Endothelial cell of umbilical vein (primary cell): ENCODE measurements at regions not wholly inside any gene's neighbourhood (a gene's known extent, or its start where the extent isn't known, plus 50 kb on each side); places are given as distances from the start of the nearest gene placed in this dataset.

Source experiments
- BruUV-seq: library from RNA; stranded (reverse); fragments of 400-500 nt; replicated peaks from 2 replicates; lab custom pipeline; 2021; lab: Mats Ljungman, UMichigan
- CTCF ChIA-PET: fragments of 300-600, 350-600 bp; sonication (Branson Sonifier 250); formaldehyde crosslinking; loops from one replicate; lab custom pipeline; 2021; ENCODE audit warnings: antibody characterized with exemption, inconsistent platforms; lab: Charles Lee
- POLR2A ChIA-PET: fragments of 300-600, 350-600 bp; sonication (Branson Sonifier 250); formaldehyde crosslinking; loops from one replicate; lab custom pipeline; 2021; ENCODE audit warnings: antibody characterized with exemption, inconsistent platforms; lab: Charles Lee
- DNase-seq: peaks from one replicate; pipeline ENCODE4 v3.0.0-alpha.2; 2011; ENCODE audit warnings: low read depth, low spot score
- FAIRE-seq: peaks from 2 replicates; lab custom pipeline; 2011; peaks lifted over from hg19 to GRCh38; lab: Jason Lieb, UNC
- H2AFZ ChIP-seq: 2 replicates; pipeline ENCODE4 v1.6.0; 2012; ENCODE audit warnings: low read depth, low read length, control low read depth, inconsistent platforms
- H3K27ac ChIP-seq: 2 replicates; pipeline ENCODE4 v1.5.1; 2011; ENCODE audit warnings: low read depth, mild to moderate bottlenecking, control low read depth, low read length, moderate library complexity; ENCODE audit not compliant: insufficient read depth
- H3K27me3 ChIP-seq, 2 experiments: 2 replicates each; pipeline versions ENCODE4 v1.6.0 to v1.6.1; 2011; ENCODE audit warnings: low read length in 2 of 2, mixed read lengths in 1 of 2; ENCODE audit not compliant: control insufficient read depth in 2 of 2, insufficient read depth in 2 of 2
- H3K36me3 ChIP-seq, 2 experiments: 2 replicates in 1 of 2; 3 replicates in 1 of 2; pipeline ENCODE4 v1.5.1; 2011; ENCODE audit warnings: low read length in 2 of 2, mild to moderate bottlenecking in 1 of 2, moderate library complexity in 1 of 2; ENCODE audit not compliant: control insufficient read depth in 2 of 2, insufficient read depth in 2 of 2; ENCODE audit errors: extremely low read depth in 1 of 2
- H3K4me1 ChIP-seq: 3 replicates; pipeline ENCODE4 v1.5.1; 2011; ENCODE audit warnings: mild to moderate bottlenecking, low read length; ENCODE audit not compliant: control insufficient read depth, insufficient read depth; ENCODE audit errors: extremely low read depth
- H3K4me2 ChIP-seq: 2 replicates; pipeline ENCODE4 v1.6.1; 2011; ENCODE audit warnings: low read length, control low read depth, mixed read lengths; ENCODE audit not compliant: insufficient read depth
- H3K4me3 ChIP-seq, 3 experiments: fragments of 200-600 bp in 1 of 3; sonication (generic), shearing (Covaris generic) in 1 of 3; replicated peaks in 1 of 3; 2 replicates each; pipeline ENCODE4 v1.5.1; 2011 to 2016; ENCODE audit warnings: control low read depth in 3 of 3, low read length in 3 of 3, mild to moderate bottlenecking in 2 of 3, inconsistent platforms in 1 of 3, low read depth in 1 of 3, moderate library complexity in 1 of 3; ENCODE audit not compliant: insufficient read depth in 1 of 3
- H3K79me2 ChIP-seq: 2 replicates; pipeline ENCODE4 v1.6.0; 2012; ENCODE audit warnings: low read length, inconsistent platforms; ENCODE audit not compliant: control insufficient read depth, insufficient read depth
- H3K9ac ChIP-seq: replicated peaks from 2 replicates; pipeline ENCODE3; 2011; ENCODE audit warnings: low read length, control low read depth; ENCODE audit not compliant: insufficient read depth; ENCODE audit errors: extremely low read depth
- H3K9me1 ChIP-seq: replicated peaks from 3 replicates; pipeline ENCODE4 v1.6.0; 2011; ENCODE audit warnings: mild to moderate bottlenecking, low read length; ENCODE audit not compliant: control insufficient read depth, insufficient read depth; ENCODE audit errors: extremely low read depth
- H3K9me3 ChIP-seq: replicated peaks from 2 replicates; pipeline ENCODE4 v1.5.1; 2012; ENCODE audit warnings: low read length, inconsistent platforms; ENCODE audit not compliant: control insufficient read depth, insufficient read depth
- H4K20me1 ChIP-seq: replicated peaks from 2 replicates; pipeline ENCODE3; 2011; ENCODE audit warnings: mild to moderate bottlenecking, low read length; ENCODE audit not compliant: control insufficient read depth, insufficient read depth; ENCODE audit errors: extremely low read depth
- CTCF ChIP-seq, 2 donors: IDR thresholded peaks; 1 replicate in 1 of 2; 2 replicates in 1 of 2; pipeline ENCODE4 v1.5.1; 2011; ENCODE audit warnings: low read length in 2 of 2, mild to moderate bottlenecking in 2 of 2, moderate library complexity in 2 of 2, control low read depth in 1 of 2, inconsistent platforms in 1 of 2, low read depth in 1 of 2; ENCODE audit not compliant: insufficient read depth in 1 of 2; ENCODE audit errors: extremely low read depth in 1 of 2
- EZH2 ChIP-seq: IDR thresholded peaks from 2 replicates; pipeline ENCODE4 v1.6.1; 2012; ENCODE audit warnings: borderline replicate concordance, low read depth, mild to moderate bottlenecking, moderate library complexity, low read length, inconsistent platforms; ENCODE audit not compliant: severe bottlenecking
- FOS ChIP-seq: IDR thresholded peaks from 2 replicates; pipeline ENCODE4 v1.6.1; 2011; ENCODE audit warnings: mild to moderate bottlenecking, low read length, moderate library complexity, borderline replicate concordance; ENCODE audit not compliant: insufficient read depth
- GATA2 ChIP-seq: IDR thresholded peaks from 2 replicates; pipeline ENCODE4 v1.7.0; 2011; ENCODE audit warnings: low read depth, mild to moderate bottlenecking, moderate library complexity, mixed read lengths, low read length; ENCODE audit not compliant: insufficient read length, insufficient read depth
- JUN ChIP-seq: IDR thresholded peaks from 2 replicates; pipeline ENCODE4 v1.6.1; 2011; ENCODE audit warnings: borderline replicate concordance, low read depth; ENCODE audit not compliant: insufficient read length, insufficient read depth
- MYC ChIP-seq: IDR thresholded peaks from one replicate; pipeline ENCODE4 v1.6.1; 2011; ENCODE audit warnings: mild to moderate bottlenecking, low read depth, low read length
- POLR2A ChIP-seq: IDR thresholded peaks from 2 replicates; pipeline ENCODE4 v1.6.1; 2012; ENCODE audit warnings: low read depth, mild to moderate bottlenecking, control low read depth, low read length
- POLR2AphosphoS5 ChIP-seq: IDR thresholded peaks from 2 replicates; pipeline ENCODE4 v1.6.1; 2012; ENCODE audit warnings: low read depth, mild to moderate bottlenecking, control low read depth, low read length, moderate library complexity; ENCODE audit not compliant: insufficient read depth
- dilution Hi-C: fragments of 300-500 bp; cut with MboI; formaldehyde crosslinking; loops from one replicate; pipeline ENCODE4 v1.15.0; 2019; ENCODE audit warnings: low sequenced_read_pairs; ENCODE audit not compliant: extremely low pct_ligation_motif_present
- intact Hi-C: fragments of 100-400 bp; cut with micrococcal nuclease; formaldehyde crosslinking; loops from one replicate; pipeline ENCODE4 v1.10.0; 2022
- TF ChIP-seq, protein P1 (sequence below): IDR thresholded peaks from 2 replicates; pipeline ENCODE4 v1.6.1; 2011; ENCODE audit not compliant: insufficient read depth, insufficient read length

DNA sequence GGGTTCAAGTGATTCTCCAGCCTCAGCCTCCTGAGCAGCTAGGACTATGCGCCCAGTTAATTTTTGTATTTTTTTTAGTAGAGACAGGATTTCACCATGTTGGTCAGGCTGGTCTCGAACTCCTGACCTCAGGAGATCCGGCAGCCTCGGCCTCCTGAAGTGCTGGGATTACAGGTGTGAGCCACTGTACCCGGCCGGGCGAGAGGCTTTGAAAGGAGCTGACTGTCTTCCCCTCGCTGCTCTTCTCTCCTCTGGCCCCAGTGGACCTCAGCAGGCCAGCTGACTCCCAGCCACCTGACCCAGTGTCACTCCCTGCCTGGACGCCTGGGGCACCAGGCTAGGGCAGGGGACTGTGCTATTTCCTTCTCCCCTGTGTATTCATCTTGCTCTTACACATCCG, 89.5 kb upstream of the ANKRD55 start:
- H3K4me2 ChIP-seq = no peak overlapping the region
- ChIA-PET POLR2A (no interaction called here), CTCF (interaction anchor here (1.8 kb wide), 1 partner anchor 52 kb away, joined by 10 read pairs; no protein-coding TSS in a partner anchor)
- no peaks in the 10 kb centered on the region for H3K27me3 ChIP-seq
- peaks cover 7% of the 10 kb centered on the region for H3K4me1 ChIP-seq
- H3K9ac ChIP-seq = no peak overlapping the region
- BruUV-seq = no TSS peak
- no peaks in the 10 kb centered on the region for H4K20me1 ChIP-seq
- DNase-seq (no peak), FAIRE-seq (no peak)
- dilution Hi-C loops (no loop called here), intact Hi-C loops (no loop called here)
- no peaks in the 10 kb centered on the region for H3K36me3 ChIP-seq
- H3K79me2 ChIP-seq = no peaks in the 10 kb centered on the region
- H2AFZ ChIP-seq = no peak overlapping the region
- no peak overlapping the region for H3K4me3 ChIP-seq
- no peak overlapping the region for H3K27ac ChIP-seq
- TF ChIP-seq, protein P1, sequence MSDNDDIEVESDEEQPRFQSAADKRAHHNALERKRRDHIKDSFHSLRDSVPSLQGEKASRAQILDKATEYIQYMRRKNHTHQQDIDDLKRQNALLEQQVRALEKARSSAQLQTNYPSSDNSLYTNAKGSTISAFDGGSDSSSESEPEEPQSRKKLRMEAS = no peak
- TF ChIP-seq EZH2 (no peak), POLR2AphosphoS5 (no peak), JUN (no peak), CTCF (IDR thresholded peaks at IDR 0.05; ENCODE audit: extremely low read depth in 1 of 2, insufficient read depth in 1 of 2, low read depth in 1 of 2, low read length in 2 of 2) (no peak), FOS (no peak), MYC (no peak), POLR2A (no peak), GATA2 (no peak)
- no peaks in the 10 kb centered on the region for H3K9me3 ChIP-seq
- H3K9me1 ChIP-seq = no peaks in the 10 kb centered on the region
